GM19023 (cell line): ENCODE measurements at regions not wholly inside any gene's neighbourhood (a gene's known extent, or its start where the extent isn't known, plus 50 kb on each side); places are given as distances from the start of the nearest gene placed in this dataset.

Experiments used
- ATAC-seq: cut with Tn5 transposase; IDR thresholded peaks from one replicate; pipeline ENCODE4 v1.9.1; 2021; ENCODE audit warnings: mild to moderate bottlenecking, moderate library complexity; ENCODE audit not compliant: unreplicated experiment

DNA sequence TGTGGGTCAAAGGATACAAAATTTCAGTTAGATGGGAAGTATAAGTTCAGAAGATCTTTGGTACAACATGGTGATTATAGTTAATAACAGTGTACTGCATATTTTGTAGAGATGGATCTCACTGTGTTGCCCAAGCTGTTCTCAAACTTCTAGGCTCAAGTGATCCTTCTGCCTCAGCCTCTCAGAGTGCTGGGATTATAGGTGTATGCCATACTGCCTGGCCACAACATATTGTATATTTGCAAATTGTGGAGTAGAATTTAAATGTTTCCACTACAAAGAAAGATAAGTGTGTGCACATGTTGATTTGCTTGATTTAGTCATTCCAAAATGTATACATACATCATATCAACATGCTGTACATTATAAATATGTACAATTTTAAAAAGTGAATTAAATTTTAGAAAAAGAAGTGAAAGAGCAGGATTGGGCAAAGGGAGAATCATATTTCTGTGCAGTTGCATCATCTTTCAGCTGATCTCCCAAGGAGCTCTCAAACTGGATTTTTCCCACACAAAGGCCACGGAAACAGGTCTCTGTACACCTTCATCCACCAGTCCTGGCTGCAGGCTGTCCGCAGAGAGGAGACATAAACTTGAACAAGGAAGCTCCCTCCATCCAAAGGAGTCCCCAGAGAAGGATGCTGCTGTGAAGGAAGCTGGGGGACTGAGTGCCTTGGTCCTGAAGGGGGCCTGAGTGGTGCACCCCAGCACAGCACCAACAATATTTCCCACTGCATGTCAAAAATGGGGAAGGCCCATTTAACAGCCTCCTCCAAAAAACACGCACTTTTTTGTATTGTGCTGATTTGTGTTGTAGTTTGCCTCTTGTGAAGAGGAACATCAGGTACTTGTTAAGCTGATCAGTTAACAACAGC is 217.1 kb upstream of the GHITM start:
- ATAC-seq, result no peak

DNA sequence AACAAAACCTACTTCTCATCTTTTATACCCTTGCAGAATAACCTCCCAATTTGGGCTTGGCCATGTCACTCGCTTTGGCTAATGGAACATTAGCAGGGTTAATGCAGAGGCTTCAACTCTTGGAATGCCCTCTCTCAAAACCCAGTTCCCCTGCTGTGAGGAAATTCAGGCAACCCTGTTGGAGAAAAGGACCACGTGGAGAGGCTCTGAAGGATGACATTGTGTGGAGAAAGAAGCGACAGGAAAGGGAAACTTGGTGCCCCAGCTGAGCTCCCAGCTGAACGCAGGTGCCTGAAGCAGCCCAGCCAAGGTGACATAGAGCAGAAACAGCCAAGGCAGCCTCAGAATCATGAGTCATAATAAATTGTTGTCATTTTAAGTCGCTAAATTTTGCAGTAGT is 214.2 kb upstream of the GHITM start:
- no peak for ATAC-seq

DNA sequence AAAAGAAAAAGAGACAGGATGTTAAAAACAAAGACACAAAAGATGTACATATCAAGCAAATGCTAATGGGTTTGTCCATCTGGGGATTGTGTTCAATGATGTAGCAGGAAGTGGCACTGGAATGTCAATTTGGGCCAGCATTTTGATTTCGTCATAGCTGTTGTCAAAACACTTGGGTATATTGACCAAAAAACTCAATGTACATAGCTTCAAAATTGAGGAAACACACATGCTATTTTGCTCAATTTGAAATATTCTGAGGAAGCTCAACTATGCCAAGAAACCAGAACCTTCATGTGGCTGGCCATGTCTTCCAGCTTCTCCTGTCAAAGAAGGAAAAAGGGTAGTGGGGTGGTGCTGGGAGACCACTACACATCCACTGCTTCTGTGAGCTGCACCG is 212.7 kb upstream of the GHITM start:
- no peak for ATAC-seq

DNA sequence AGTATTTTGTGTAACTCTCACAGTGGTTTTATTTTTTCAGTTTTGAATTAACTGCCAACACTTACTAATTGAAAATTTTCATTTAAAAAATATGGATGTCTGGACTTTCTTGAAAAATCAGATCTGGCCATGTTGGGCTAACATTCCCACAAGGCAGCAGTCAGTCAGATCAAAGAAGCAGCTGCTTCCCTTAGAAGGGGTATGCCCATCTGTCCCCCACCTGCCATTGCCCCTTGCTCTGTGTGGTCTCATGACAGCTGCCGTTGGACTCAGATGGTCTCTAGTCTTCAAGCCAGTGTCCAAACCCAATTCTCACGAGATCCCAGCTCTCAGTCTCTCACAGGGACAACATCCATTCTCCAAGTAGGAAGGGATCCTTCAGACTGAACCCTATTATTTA is 212.1 kb upstream of the GHITM start:
- ATAC-seq, result no peak

DNA sequence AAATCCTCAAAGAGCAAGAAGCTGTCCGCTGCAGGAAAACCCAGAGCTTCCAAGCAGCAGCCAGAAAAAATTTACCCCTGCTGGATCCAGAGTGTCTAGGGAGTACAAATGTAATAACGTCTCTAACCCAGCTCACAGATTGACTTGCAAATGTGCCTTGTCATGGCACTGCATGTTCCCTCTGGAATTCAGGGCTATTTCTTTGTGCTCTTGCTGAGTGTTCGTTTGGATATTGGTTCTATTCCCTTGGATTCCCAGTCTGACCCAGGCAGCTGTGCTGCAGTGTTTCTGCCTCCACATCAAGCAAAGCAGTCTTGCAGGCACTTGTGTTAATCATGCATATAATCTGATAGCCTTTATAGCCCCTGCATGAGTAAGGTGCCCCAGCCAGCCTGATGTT is 209.9 kb upstream of the GHITM start:
- ATAC-seq, result no peak

DNA sequence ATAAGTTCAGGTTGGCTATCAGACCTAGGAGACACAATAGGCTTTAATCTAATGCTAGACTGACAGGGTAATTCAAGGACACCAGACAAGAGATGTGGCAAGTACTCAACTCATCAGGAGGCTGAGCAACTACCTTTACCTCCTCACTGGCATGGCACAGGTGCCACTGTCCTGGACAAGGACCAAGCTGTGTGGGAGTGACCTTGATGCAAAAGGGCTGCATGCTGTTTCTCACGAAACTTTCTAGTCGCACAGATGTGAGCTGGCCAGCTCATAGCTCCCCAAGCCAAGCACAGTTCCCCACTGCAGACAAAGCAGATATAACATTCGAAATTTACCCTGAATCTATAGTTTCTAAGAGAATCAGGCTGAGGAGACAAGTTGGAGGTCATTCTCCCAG is 207.6 kb upstream of the GHITM start:
- ATAC-seq, result no peak

DNA sequence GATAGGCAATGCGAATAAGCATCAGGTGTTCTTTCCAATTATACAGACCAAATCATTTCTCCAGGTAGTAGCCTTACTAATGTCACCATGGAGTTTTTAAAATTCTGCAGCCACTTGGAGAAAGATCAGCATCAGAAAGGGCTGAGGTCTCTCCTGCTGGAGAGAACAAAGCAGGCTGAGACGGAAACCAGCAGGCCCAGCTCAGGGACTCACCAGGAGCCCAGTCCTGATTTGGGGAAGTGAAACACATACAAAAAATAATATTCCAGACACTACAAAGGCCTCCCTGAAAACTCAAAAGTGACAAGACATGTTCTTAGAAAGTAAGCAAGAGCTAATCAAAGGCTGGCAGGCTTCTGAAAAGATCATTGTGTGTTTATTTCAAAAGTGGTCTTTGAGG is 207.1 kb upstream of the GHITM start:
- no peak for ATAC-seq

DNA sequence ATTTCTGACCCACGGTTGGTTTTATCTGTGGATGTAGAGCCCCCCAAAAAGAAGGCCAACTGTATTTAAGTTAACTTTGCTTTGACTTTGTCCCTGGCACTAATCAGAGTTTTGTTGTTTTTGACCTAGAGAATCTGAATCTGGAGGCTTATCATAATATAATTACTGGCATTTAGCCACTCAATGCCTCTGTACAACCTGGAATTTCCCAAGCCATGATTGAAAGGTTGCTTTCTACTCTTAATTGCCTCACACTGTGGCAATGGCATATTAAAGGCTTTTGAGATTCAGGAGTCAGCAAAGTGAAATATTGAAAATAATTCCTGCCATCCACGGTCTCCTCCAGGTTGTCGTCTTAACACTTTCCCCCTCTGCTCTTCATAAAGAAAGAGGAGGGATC is 205.2 kb upstream of the GHITM start:
- ATAC-seq, result no peak

DNA sequence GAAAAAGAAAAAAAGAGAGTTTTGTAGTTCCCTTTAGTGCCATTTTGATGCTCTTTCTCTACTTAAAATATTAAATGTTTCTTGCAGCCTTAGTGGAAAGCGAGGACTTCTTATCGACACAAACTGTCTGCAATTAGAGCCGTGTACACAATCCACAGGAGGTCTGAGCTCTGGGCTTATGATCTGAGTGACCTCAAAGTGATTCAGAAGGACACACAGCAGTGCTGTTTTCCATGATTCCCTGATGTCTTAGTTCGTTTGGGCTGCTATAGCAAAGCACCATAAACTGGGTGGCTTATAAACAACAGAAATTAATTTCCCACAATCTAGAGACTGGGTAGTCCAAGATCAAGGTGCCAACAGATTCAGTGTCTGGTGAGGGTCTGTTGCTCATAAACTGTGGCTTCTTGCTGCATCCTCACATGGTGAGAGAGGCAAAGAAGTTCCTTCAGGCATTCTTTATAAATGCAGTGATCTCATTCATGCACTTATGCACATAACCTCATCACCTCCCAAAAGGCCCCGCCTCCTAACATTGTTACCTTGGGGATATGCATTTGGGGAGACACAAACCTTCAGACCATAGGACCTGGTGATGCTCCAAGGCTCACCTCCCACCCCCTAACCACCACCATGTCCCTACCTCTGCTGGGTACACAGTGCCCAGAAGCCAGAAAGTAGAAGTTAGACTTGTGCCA is 204.5 kb upstream of the GHITM start:
- no peak for ATAC-seq

DNA sequence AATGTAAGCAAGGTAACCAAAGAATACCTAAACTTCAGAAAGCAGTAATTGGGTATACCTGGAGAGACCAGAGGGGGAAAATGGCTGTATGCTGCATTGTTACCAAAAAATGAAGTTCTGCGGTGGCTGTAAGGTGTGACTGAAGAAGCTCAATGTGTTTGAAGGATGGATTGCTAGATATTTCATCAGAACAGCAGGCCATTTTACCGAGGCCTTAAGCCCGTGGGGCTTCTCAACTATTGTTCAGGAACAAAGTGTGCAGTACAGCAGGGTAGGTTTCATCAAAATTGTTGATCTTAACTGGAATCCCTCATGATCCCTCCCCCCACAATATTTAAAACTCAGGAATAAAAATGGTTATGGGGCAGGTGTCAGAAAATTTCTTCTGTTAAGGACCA is 204.0 kb upstream of the GHITM start:
- ATAC-seq, result no peak

DNA sequence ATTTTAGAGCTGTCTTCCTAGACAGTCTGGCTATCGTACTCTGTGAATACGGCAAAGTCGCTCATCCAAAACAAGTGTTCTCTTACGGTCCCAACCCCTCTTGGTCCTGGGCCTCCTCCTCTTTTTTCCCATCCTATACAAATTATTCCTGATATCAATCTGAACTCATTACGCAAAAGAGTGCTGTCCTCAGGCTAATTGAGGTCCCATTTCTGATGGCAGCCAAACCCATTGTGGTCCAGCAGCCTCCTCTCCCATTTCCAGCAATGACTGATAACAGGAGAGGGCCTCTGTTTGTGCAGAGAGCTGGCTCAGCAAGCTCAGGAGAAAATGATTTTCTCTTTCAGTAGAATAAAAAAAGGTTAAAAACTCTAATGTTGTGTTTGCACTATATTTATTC is 203.4 kb upstream of the GHITM start:
- ATAC-seq, result no peak

DNA sequence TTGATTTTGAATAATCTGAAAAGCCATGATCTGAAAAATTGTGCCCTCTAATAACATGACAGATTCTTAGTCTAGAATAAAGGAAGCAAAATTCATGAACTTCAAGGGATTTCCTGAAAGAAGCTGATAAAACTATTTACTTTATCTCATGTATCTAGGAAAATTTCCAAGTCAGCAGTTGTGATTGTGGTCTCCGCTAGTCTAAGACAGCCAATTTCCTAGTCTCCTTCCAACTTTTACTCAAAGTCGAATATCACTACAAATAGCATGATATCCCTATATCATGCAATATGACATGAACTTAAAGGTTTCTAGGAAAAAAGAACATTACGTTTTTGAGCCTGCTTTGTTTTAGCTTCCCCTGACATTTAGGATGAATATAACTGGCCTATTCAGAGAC is 202.1 kb upstream of the GHITM start:
- no peak for ATAC-seq

DNA sequence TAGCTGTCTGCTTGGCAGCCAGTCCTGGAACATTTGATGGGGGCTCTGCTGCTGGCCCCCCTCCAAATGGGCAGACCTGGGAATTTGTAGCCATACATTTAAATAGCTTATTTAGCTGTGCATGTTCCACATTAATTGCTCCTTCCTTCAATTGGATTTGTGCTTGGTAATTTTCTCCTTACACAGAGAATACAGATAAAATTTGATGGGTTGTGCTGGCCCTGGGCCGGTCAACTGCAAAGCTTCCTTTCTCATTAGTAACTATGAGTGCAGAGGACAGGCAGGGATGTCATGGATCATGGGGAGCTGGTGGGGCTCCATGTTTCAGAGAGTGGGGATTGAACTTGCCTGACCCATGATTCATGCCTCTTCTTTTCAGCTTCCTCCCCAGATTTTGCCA is 201.5 kb upstream of the GHITM start:
- ATAC-seq, result no peak

DNA sequence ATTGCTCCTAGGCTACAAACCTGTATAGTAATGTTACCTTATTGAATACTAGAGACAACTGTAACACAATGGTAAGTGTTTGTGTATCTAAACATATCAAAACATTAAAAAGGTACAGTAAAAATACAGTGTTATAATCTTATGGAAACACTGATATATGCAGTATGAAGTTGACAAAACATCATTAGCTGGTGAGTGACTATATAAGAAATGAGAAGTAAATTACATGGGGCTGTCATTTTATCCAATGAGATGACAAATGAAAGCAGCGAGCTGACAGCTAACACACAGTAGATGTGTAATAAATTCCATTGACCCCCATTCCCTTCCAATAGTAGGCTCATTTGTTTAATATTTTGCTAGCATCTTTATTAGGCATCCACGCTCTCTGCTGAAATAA is 198.1 kb upstream of the GHITM start:
- no peak for ATAC-seq

DNA sequence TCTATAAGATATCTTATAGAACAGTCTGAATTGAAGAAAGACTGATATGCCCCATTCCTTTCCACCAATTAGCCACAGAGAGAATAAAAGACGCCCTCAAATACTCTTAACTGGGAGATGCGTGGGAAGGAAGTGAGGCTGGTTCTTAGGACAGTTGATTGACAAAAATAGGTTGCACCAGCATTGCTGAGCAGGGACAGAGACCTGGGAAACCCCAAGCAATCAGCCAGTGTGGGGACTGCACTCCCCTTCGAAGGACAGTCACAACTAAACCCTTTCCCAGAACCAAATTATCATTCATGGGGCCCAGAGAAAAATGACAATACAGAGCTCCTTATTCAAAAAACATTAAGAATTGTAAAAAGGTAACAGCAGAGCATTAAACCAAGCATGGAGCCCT is 196.9 kb upstream of the GHITM start:
- no peak for ATAC-seq

DNA sequence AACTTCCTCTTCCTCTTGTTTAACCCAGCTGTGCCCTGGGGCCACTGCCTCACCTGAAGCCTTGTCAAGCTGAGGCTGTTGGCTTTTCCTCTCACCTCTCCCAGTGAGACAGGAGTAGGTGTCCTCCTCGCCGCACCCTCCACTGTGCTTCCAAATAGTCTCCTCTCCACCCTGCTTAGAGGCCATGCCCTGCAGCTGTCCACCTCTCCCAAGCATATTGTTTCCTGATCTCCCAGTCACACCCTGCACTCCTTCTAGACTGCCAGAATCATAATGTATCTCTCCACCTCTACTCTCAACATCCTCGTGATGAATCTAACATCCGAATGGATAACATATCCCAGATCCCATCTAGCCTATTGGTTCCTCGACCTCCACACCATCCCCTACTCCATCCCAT is 196.3 kb upstream of the GHITM start:
- ATAC-seq, result no peak

DNA sequence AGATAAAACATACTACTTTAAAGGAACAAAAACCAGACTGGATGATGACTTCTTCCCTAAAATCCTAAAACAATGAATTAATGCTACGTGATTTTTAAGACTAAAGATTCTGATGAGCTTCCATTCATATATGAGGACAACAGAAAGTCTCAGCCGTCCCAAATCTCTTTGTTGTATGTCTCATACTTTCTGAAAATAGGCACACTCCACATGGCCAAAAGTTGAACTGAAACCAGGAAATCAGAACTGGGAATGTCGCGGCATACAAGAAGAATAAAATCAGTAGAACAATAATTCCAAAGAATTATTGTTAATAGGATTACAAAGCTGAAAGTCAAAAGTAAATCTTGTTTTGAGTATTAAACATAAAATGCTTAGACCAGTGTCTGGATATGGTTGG is 195.4 kb upstream of the GHITM start:
- no peak for ATAC-seq

DNA sequence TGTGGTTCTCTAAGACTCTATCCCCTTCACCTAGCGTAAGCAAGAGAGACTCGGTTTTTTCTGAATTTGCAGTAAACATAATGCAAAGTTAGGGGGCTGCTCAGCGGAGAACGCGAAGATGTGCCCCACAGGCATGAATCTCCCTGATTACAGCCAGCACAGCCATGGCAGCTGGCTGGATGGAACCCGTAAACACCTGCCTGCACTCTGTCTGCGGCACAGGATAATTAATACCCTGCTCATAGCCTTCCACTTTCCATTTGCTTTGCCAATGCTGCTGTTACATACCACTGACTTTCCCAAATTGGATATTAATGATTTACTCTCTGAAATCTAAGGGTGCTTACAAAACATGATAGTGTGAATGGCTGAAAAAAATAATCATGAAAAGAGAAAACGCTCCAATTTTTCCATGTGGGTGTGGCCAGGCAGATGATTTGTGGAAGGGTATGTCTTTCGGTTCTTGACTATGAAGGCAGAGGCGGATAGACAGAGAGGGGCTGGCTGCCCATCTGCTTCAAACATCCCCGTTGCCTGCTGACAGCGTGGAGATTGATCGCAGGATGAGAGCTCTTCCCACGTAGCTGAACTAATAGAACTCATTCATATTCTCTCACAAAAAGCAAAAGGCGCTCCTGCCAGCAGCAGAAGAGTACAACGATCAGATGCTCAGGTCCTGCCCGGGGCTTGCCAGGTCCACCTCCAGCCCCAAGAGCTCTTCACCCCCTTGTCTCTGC is 193.2 kb upstream of the GHITM start:
- ATAC-seq, result no peak

DNA sequence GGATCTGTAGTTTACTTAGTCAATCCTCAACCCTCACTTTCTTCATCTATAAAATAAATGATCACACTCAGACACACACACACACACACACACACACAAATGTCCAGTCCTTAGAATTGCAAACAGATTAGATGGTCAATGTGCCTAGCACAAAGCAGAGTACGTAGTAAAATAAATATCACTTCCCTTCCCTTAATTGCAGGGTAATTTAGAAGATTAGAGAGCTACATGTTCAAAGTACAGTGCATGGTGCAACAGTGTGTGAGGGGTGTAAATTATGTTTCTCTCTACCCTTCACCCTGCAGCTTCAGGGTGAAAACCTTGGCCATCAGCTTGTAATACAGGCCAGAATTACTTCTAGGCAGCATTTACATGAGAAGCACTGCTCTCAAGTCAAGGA is 187.0 kb upstream of the GHITM start:
- ATAC-seq, result no peak

DNA sequence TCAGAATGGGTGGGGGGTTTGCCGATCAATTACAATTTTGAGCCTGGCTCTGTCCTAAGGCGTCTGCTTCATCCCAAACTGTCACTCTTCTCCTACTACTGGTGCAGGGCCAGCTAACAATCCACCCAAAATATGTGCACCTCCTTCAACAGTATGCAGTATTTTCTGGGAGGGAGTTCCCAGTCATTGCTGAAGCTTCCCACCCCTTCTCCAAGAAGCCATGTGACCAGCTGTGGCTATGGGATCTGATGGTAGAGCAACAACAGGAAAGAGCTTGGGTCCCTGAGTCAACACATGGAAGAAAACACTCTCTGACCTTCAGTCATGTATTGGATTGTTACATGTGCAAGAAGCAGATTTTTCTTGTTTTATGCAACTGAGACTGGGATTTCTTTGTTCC is 185.7 kb upstream of the GHITM start:
- ATAC-seq, result no peak

DNA sequence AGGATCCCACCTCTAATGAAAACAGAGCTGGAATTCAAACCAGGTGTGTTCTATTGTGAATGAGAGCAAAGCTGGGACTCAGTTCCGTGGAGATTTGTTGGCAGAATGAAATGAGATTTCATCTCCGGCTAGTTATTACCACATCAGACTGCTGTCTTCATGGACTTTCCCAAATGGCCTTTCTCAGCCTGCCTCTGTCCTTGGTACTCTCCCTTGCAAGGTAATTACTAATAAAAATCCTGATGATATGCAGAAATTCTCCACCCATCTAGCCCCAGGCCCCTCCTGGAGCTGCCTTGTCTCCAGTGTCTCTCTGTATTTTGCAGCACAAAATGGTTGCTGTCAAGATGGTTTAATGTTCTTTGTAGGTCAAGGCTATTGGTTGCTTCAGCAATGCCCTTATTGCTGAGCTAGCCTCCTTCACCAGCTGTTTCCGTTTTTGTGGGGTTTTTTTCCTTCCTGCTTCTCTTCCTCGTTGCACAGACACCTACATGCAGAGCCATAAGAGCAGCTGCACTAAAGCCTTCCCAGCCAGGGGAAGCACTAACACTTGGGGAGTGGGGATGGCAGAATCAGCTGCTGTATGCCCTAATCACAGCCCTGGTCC is 185.0 kb upstream of the GHITM start:
- no peak for ATAC-seq

DNA sequence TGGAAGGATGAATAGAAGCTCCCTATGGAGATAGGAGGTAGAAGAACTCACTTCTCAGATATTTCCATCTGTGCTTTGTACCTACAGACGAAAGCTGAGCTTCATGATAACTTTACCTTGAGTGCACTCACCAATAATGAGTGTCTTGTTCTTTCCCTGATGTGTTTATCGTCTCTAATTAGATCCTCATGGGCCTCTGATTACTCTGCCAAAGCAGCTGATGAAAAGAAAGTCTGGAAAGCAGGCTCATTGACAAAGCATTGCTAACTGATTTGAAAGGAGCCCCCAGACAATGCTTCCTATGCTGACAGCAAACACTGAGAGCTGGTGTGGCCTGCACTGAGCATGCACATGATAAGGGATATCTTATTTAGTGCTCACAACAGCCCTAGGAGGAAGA is 183.9 kb upstream of the GHITM start:
- no peak for ATAC-seq
